ENCODE measurements at regions not wholly inside any gene's neighbourhood (a gene's known extent, or its start where the extent isn't known, plus 50 kb on each side); places are given as distances from the start of the nearest gene placed in this dataset.

DNA sequence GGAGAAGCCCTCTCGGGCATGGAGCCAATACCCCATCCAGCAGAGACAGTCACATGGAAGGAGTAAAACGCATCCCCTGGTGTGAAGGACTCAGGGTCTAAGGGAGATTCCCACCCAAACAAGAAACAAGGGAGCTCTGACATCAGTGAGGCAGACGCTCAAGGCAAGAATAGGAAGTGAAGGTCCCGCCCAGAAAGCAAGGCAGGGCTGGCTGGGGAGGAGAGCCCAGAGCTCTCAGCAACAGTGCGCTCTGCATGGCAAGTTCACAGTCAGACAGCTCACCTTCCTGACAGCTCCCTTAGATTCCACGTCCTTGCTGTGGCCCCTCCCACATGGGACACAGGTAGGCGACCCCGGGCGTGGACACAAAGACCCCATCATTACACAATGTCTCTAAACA, 85.6 kb downstream of the TTLL2 start:
- H3K4me3 ChIP-seq (ENCODE audit: low read length), result no peak overlapping the region
- no peaks in the 10 kb centered on the region for H3K9me3 ChIP-seq (ENCODE audit: control insufficient read depth, low read length)
- no peak overlapping the region for H3K27ac ChIP-seq (ENCODE audit: low read depth, low read length)
- no peaks in the 10 kb centered on the region for H3K4me1 ChIP-seq (ENCODE audit: control insufficient read depth, insufficient read depth, low read length)
- no peaks in the 10 kb centered on the region for H3K36me3 Mint-ChIP-seq (ENCODE audit: low read depth)
- peak; percentile 48 for DNase-seq
- no peak overlapping the region for H3K4me3 Mint-ChIP-seq
- H3K4me1 Mint-ChIP-seq, result peaks cover 5% of the 10 kb centered on the region
- no peak overlapping the region for H3K9ac ChIP-seq (ENCODE audit: extremely low read depth, low read length, poor library complexity, severe bottlenecking)
- TF ChIP-seq, protein P1, sequence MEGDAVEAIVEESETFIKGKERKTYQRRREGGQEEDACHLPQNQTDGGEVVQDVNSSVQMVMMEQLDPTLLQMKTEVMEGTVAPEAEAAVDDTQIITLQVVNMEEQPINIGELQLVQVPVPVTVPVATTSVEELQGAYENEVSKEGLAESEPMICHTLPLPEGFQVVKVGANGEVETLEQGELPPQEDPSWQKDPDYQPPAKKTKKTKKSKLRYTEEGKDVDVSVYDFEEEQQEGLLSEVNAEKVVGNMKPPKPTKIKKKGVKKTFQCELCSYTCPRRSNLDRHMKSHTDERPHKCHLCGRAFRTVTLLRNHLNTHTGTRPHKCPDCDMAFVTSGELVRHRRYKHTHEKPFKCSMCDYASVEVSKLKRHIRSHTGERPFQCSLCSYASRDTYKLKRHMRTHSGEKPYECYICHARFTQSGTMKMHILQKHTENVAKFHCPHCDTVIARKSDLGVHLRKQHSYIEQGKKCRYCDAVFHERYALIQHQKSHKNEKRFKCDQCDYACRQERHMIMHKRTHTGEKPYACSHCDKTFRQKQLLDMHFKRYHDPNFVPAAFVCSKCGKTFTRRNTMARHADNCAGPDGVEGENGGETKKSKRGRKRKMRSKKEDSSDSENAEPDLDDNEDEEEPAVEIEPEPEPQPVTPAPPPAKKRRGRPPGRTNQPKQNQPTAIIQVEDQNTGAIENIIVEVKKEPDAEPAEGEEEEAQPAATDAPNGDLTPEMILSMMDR (conservative IDR thresholded peaks at IDR 0.05), result no peak
- no peaks in the 10 kb centered on the region for H3K27me3 ChIP-seq (ENCODE audit: control insufficient read depth, insufficient read depth, low read length, poor library complexity, severe bottlenecking)
- peaks cover 1% of the 10 kb centered on the region for H3K27me3 Mint-ChIP-seq (ENCODE audit: insufficient read depth)
- no peaks in the 10 kb centered on the region for H3K9me3 Mint-ChIP-seq
- H3K27ac Mint-ChIP-seq, result no peak overlapping the region
- 83 to 92% methylated on average over 4 to 9 of the region's 9 CpGs for WGBS, 2 experiments (ENCODE audit: insufficient coverage in 1 of 2, insufficient read length in 1 of 2)
- H3K36me3 ChIP-seq (ENCODE audit: control insufficient read depth, insufficient read depth, low read length), result no peaks in the 10 kb centered on the region

DNA sequence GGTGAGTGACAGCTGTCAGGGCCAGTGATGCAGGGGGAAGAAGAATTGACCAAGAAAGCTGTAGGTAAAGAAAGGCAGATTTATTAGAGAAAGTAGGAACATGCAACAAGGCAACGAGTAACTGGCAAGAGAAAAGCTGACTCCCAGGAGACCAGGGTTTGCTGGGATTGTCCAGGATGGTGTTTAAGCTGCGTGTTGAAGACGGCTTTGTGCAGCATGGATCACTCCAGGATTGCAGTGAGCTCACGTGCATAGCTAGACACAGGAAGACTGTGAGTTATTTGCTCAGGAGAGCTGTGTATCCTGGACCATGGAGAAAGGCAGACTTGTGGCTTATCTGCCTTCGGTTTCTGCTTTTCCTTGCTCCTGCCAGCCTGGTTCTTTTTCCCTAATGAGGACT, 87.6 kb downstream of the TTLL2 start:
- TF ChIP-seq, protein P1 (conservative IDR thresholded peaks at IDR 0.05), result no peak
- Histone ChIP-seq H3K27ac (ENCODE audit: low read depth, low read length) (no peak overlapping the region), H3K36me3 (ENCODE audit: control insufficient read depth, insufficient read depth, low read length) (no peaks in the 10 kb centered on the region), H3K9me3 (ENCODE audit: control insufficient read depth, low read length) (no peaks in the 10 kb centered on the region), H3K27me3 (ENCODE audit: control insufficient read depth, insufficient read depth, low read length, poor library complexity, severe bottlenecking) (no peaks in the 10 kb centered on the region), H3K4me1 (ENCODE audit: control insufficient read depth, insufficient read depth, low read length) (no peaks in the 10 kb centered on the region), H3K4me3 (ENCODE audit: low read length) (no peak overlapping the region), H3K9ac (ENCODE audit: extremely low read depth, low read length, poor library complexity, severe bottlenecking) (no peak overlapping the region)
- H3K27ac Mint-ChIP-seq, result no peak overlapping the region
- no peaks in the 10 kb centered on the region for H3K9me3 Mint-ChIP-seq
- no peak for DNase-seq
- H3K4me1 Mint-ChIP-seq, result peaks cover 5% of the 10 kb centered on the region
- peaks cover 1% of the 10 kb centered on the region for H3K27me3 Mint-ChIP-seq (ENCODE audit: insufficient read depth)
- no peak overlapping the region for H3K4me3 Mint-ChIP-seq
- WGBS, 2 experiments (ENCODE audit: insufficient coverage in 1 of 2, insufficient read length in 1 of 2), result 90 to 95% methylated on average over 5 of the region's 5 CpGs
- H3K36me3 Mint-ChIP-seq (ENCODE audit: low read depth), result no peaks in the 10 kb centered on the region

DNA sequence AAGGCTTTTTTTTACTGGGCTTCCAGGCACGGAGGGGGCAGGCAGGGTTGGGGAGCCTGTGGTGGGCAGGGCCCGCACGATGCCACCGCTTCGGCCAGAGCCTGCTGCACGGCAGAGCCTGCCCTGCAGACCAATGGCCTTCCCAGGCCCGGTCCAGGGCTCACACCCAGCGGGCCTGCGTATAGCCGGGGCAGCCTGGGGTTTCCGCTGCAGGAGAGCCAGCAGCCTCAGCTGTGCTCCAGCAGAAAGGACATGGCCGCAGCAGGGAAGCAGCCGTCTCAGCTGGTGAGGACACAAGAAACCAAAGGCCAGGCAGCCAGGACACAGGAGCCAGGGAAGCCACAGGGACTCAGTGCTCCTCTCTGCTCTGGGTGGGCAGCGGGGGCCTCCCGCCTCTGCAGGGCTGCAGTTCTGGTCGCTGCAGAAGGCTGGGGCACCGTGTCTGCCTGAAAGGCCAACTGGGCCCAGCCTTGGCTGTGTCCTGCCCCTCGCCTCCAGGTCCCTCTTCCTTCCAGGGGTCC, 90.6 kb downstream of the TTLL2 start:
- no peak for DNase-seq
- H3K27me3 ChIP-seq (ENCODE audit: control insufficient read depth, insufficient read depth, low read length, poor library complexity, severe bottlenecking), result no peaks in the 10 kb centered on the region
- no peaks in the 10 kb centered on the region for H3K9me3 ChIP-seq (ENCODE audit: control insufficient read depth, low read length)
- Mint-ChIP-seq H3K27ac (no peak overlapping the region), H3K36me3 (ENCODE audit: low read depth) (no peaks in the 10 kb centered on the region), H3K9me3 (no peaks in the 10 kb centered on the region), H3K4me3 (no peak overlapping the region), H3K27me3 (ENCODE audit: insufficient read depth) (no peaks in the 10 kb centered on the region), H3K4me1 (peaks cover 2% of the 10 kb centered on the region)
- H3K9ac ChIP-seq (ENCODE audit: extremely low read depth, low read length, poor library complexity, severe bottlenecking), result no peak overlapping the region
- no peak overlapping the region for H3K4me3 ChIP-seq (ENCODE audit: low read length)
- H3K27ac ChIP-seq (ENCODE audit: low read depth, low read length), result no peak overlapping the region
- H3K4me1 ChIP-seq (ENCODE audit: control insufficient read depth, insufficient read depth, low read length), result no peaks in the 10 kb centered on the region
- WGBS, 2 experiments (ENCODE audit: insufficient coverage in 1 of 2, insufficient read length in 1 of 2), result 88 to 90% methylated on average over 12 to 18 of the region's 18 CpGs
- TF ChIP-seq, protein P1 (conservative IDR thresholded peaks at IDR 0.05), result no peak
- H3K36me3 ChIP-seq (ENCODE audit: control insufficient read depth, insufficient read depth, low read length), result no peaks in the 10 kb centered on the region

All from endodermal cell (in vitro differentiated cells).